ENCODE measurements at regions not wholly inside any gene's neighbourhood (a gene's known extent, or its start where the extent isn't known, plus 50 kb on each side); places are given as distances from the start of the nearest gene placed in this dataset.

- no peaks in the 10 kb centered on the region for H3K36me3 ChIP-seq
- H3K4me1 ChIP-seq (replicated peaks), result no peaks in the 10 kb centered on the region
- H3K9me3 ChIP-seq, result no peaks in the 10 kb centered on the region
- H3K4me3 ChIP-seq, result no peak overlapping the region
- DNase-seq (ENCODE audit: low spot score), result no peak
- H3K27me3 ChIP-seq (replicated peaks; ENCODE audit: insufficient read depth), result no peaks in the 10 kb centered on the region
- no peak overlapping the region for H3K27ac ChIP-seq
- TF ChIP-seq POLR2A (IDR thresholded peaks at IDR 0.05), result no peak
- TF ChIP-seq POLR2AphosphoS5 (IDR thresholded peaks at IDR 0.05), result no peak
- no peak for TF ChIP-seq CTCF (IDR thresholded peaks at IDR 0.05)
- intact Hi-C loops (cut with DNase I), result no loop called here
These were observed 1064.6 kb upstream of the LRRTM3 start for GRCh38 chr10:65861249-65861648.

Small RNA genes in the stretch of these regions (small RNA-seq; reads per million reads assigned to genes)
- gene CYP2C61P, result 0 reads per million in 2 donors
